ENCODE measurements at regions not wholly inside any gene's neighbourhood (a gene's known extent, or its start where the extent isn't known, plus 50 kb on each side); places are given as distances from the start of the nearest gene placed in this dataset.
A peak's percentile ranks its signal among the peaks of the same experiment; 100 is the strongest.

DNA sequence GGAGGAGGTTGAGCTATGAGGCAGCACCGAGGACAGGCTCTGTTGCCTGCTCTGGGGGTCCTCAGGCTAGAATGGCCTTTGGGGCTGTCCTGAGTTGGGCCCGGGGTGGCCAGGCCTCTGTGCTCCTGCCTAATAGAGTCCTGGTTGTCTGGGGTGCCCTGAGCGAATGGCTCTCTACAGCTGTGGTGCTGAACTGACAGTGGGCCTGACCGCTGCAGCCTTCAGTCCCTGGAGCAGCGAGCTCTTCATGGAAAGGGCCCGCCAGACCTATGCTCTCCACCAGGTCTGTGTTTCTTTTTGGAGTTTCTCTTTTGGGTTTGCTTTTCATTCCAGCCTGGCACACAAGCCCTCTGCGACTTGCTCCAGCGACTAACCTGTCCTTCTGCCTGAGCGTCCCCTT is 679.0 kb upstream of the RAB6C start:
- peaks cover 0 to 5% of the 10 kb centered on the region in 2 donors for H3K9me3 ChIP-seq (ENCODE audit: control insufficient read depth in 2 of 2, insufficient read depth in 1 of 2, low read depth in 1 of 2, low read length in 1 of 2)
- H3K27me3 ChIP-seq (ENCODE audit: control insufficient read depth in 1 of 2, insufficient read depth in 2 of 2, low read length in 2 of 2): no peaks in the 10 kb centered on the region
- H3K4me1 ChIP-seq (ENCODE audit: control insufficient read depth in 2 of 2, insufficient read depth in 2 of 2, low read length in 1 of 2): peaks cover 0 to 3% of the 10 kb centered on the region in 2 donors
- 84 to 90% methylated on average over 9 of the region's 9 CpGs for WGBS, 2 donors
- no peaks in the 10 kb centered on the region for H3K36me3 ChIP-seq (ENCODE audit: control insufficient read depth in 2 of 2, insufficient read depth in 2 of 2, low read length in 1 of 2)
- H3K27ac ChIP-seq (ENCODE audit: low read depth in 2 of 2, low read length in 1 of 2): no peak overlapping the region
- H3K4me3 ChIP-seq (ENCODE audit: low read depth in 1 of 2, low read length in 2 of 2): no peak overlapping the region

DNA sequence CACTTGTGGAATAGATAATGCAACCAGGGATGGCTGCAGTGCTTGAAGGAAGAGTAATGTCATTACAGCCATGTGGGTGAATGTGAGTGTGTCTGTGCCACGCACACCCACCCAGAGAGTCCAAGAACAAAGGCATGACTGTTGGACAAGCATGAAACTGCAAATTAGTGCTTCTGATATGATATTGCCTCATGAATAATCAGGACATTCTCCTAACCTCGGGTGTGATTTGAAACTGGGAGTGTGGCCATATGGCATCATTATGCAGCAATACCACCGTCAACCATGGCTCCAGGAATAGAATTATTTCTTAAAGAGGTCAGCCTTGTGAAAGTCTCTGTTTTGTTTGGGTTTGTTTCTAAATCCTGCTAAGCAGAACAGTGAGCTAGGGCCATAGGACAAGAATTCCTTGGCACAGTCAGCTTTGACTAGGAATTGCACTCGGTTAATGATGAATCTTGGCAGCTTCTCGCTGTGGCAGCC is 678.0 kb upstream of the RAB6C start:
- Histone ChIP-seq H3K4me1 (ENCODE audit: control insufficient read depth in 2 of 2, insufficient read depth in 2 of 2, low read length in 1 of 2) (peaks cover 0 to 3% of the 10 kb centered on the region in 2 donors), H3K27ac (ENCODE audit: low read depth in 2 of 2, low read length in 1 of 2) (no peak overlapping the region), H3K36me3 (ENCODE audit: control insufficient read depth in 2 of 2, insufficient read depth in 2 of 2, low read length in 1 of 2) (no peaks in the 10 kb centered on the region), H3K27me3 (ENCODE audit: control insufficient read depth in 1 of 2, insufficient read depth in 2 of 2, low read length in 2 of 2) (no peaks in the 10 kb centered on the region), H3K4me3 (ENCODE audit: low read depth in 1 of 2, low read length in 2 of 2) (no peak overlapping the region), H3K9me3 (ENCODE audit: control insufficient read depth in 2 of 2, insufficient read depth in 1 of 2, low read depth in 1 of 2, low read length in 1 of 2) (peaks cover 0 to 5% of the 10 kb centered on the region in 2 donors)
- WGBS, 2 donors: 30 to 37% methylated on average over 5 of the region's 5 CpGs

DNA sequence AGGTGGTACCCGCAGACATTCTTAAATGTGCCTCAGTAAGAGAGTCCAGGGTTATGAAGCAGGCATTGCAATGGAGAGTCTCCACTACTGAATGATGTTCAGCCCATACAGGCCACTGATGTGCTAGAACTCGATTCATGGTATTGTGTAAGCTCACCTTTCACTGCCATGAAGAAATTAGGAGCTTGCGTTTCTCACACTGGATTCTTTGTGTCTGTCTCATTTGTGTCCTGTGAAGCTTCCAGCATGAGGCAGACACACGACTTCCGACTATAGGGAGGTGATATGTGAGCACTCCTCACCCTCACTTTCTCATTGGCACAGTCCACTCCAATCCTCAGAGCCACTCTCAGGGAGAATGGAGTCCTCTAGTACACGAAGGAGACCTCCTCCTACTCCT is 677.4 kb upstream of the RAB6C start:
- Histone ChIP-seq H3K27ac (ENCODE audit: low read depth in 2 of 2, low read length in 1 of 2) (peak overlapping the region in 1 of 2 donors; percentile 61), H3K36me3 (ENCODE audit: control insufficient read depth in 2 of 2, insufficient read depth in 2 of 2, low read length in 1 of 2) (no peaks in the 10 kb centered on the region), H3K27me3 (ENCODE audit: control insufficient read depth in 1 of 2, insufficient read depth in 2 of 2, low read length in 2 of 2) (no peaks in the 10 kb centered on the region), H3K4me3 (ENCODE audit: low read depth in 1 of 2, low read length in 2 of 2) (no peak overlapping the region), H3K4me1 (ENCODE audit: control insufficient read depth in 2 of 2, insufficient read depth in 2 of 2, low read length in 1 of 2) (peaks cover 0 to 3% of the 10 kb centered on the region in 2 donors), H3K9me3 (ENCODE audit: control insufficient read depth in 2 of 2, insufficient read depth in 1 of 2, low read depth in 1 of 2, low read length in 1 of 2) (peaks cover 0 to 5% of the 10 kb centered on the region in 2 donors)
- 71 to 77% methylated on average over 6 of the region's 6 CpGs for WGBS, 2 donors

DNA sequence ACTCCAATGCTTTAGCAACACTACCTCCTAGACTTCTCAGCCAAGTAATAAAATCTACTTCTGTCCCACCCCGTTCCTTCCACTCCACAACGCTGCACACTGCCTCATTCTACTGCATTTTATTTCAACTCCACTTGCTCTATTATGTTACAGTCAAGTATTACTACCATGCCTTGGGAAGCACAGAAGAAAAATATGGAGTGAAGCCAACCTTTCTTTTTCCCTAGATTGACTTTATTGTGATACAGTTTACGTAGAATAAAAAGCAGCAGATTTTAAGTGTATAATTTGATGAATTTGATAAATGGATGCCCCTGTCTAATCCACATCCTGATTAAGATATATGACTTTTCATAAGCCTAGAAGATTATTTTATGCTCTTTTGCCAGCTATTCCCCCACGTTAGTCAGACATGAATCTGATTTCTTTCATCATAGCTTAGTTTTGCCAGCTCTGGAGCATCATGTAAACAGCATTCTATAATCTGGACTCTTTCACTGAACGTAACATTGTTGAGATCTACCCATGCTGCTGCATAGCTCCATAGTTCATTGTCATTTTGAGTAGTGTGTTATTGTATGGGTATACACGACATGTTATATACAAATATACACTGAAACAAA is 676.8 kb upstream of the RAB6C start:
- H3K9me3 ChIP-seq (ENCODE audit: control insufficient read depth in 2 of 2, insufficient read depth in 1 of 2, low read depth in 1 of 2, low read length in 1 of 2): peaks cover 0 to 5% of the 10 kb centered on the region in 2 donors
- WGBS, 2 donors: 61 to 63% methylated on average over 6 of the region's 6 CpGs
- H3K27ac ChIP-seq (ENCODE audit: low read depth in 2 of 2, low read length in 1 of 2): peak overlapping the region in 1 of 2 donors; percentile 61
- no peak overlapping the region for H3K4me3 ChIP-seq (ENCODE audit: low read depth in 1 of 2, low read length in 2 of 2)
- no peaks in the 10 kb centered on the region for H3K36me3 ChIP-seq (ENCODE audit: control insufficient read depth in 2 of 2, insufficient read depth in 2 of 2, low read length in 1 of 2)
- H3K4me1 ChIP-seq (ENCODE audit: control insufficient read depth in 2 of 2, insufficient read depth in 2 of 2, low read length in 1 of 2): peaks cover 0 to 3% of the 10 kb centered on the region in 2 donors
- H3K27me3 ChIP-seq (ENCODE audit: control insufficient read depth in 1 of 2, insufficient read depth in 2 of 2, low read length in 2 of 2): no peaks in the 10 kb centered on the region

DNA sequence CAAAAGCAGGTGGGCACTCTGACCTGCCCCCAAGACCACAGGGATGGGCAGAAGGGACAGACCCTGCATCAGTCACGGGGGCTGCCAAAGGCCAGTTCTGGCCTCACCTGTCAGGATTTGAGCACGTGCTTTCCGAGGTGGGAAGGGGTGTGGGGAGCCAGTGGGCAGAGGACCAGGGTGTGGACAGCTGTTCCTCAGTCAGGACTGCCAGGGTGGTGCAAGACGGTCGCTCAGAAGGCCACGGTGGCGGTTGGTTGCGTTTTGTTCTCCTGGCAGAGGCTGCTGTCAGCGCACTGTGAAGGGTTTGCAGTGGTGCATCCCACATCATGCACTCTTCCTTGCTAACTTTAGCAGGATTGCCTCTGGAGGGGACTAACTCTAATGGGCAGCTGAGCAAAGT is 665.3 kb upstream of the RAB6C start:
- WGBS, 2 donors: 90 to 91% methylated on average over 9 of the region's 9 CpGs
- H3K9me3 ChIP-seq (ENCODE audit: control insufficient read depth in 2 of 2, insufficient read depth in 1 of 2, low read depth in 1 of 2, low read length in 1 of 2): peaks cover 0 to 7% of the 10 kb centered on the region in 2 donors
- H3K4me3 ChIP-seq (ENCODE audit: low read depth in 1 of 2, low read length in 2 of 2): no peak overlapping the region
- no peaks in the 10 kb centered on the region for H3K27me3 ChIP-seq (ENCODE audit: control insufficient read depth in 1 of 2, insufficient read depth in 2 of 2, low read length in 2 of 2)
- peaks cover 0 to 1% of the 10 kb centered on the region in 2 donors for H3K4me1 ChIP-seq (ENCODE audit: control insufficient read depth in 2 of 2, insufficient read depth in 2 of 2, low read length in 1 of 2)
- no peaks in the 10 kb centered on the region for H3K36me3 ChIP-seq (ENCODE audit: control insufficient read depth in 2 of 2, insufficient read depth in 2 of 2, low read length in 1 of 2)
- H3K27ac ChIP-seq (ENCODE audit: low read depth in 2 of 2, low read length in 1 of 2): no peak overlapping the region

DNA sequence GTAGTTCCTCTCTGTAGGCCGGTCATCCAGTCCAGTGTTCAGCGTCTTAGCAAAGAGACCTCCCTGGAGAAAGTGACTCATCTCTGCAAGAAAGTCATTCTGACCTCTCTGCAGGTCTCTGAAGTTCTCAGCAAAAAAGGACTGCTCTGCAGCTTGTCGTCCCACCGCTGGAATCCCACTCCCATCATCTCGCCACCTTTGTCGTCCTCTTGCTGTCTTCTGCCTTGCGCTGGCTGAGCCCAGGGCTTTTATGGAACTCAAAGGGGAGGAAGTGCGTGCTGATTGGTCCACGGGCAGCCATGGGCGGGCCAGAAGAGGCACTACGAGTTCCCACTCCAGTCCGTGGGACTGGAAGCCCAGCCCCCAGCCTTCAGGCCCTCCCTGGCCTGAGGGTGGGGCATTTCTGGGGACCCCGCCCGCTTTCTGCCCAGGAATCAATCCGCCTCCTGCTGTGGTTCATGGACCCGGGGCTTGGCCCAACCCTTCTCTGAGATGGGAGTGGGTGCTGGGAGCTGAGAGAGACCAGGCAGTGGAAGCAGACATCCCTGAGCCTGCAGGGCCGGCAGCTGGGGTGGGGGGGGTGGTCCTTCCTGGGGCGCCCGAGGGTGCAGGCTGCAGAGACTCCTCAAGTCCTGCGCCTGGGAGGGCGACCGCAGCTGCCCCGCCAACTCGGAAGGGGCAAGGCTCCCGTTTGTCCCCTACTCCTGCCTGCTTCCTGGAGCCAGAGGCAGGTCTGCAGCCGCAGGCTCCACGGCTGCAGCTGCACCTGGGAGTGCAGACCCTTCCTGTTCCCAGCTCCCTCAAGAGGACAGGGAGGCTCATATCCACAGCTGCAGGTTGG is 660.7 kb upstream of the RAB6C start:
- Histone ChIP-seq H3K4me1 (ENCODE audit: control insufficient read depth in 2 of 2, insufficient read depth in 2 of 2, low read length in 1 of 2) (no peaks in the 10 kb centered on the region), H3K27me3 (ENCODE audit: control insufficient read depth in 1 of 2, insufficient read depth in 2 of 2, low read length in 2 of 2) (no peaks in the 10 kb centered on the region), H3K4me3 (ENCODE audit: low read depth in 1 of 2, low read length in 2 of 2) (no peak overlapping the region), H3K9me3 (ENCODE audit: control insufficient read depth in 2 of 2, insufficient read depth in 1 of 2, low read depth in 1 of 2, low read length in 1 of 2) (peaks cover 0 to 3% of the 10 kb centered on the region in 2 donors), H3K27ac (ENCODE audit: low read depth in 2 of 2, low read length in 1 of 2) (no peak overlapping the region), H3K36me3 (ENCODE audit: control insufficient read depth in 2 of 2, insufficient read depth in 2 of 2, low read length in 1 of 2) (no peaks in the 10 kb centered on the region)
- WGBS, 2 donors: 85 to 89% methylated on average over 27 of the region's 27 CpGs

DNA sequence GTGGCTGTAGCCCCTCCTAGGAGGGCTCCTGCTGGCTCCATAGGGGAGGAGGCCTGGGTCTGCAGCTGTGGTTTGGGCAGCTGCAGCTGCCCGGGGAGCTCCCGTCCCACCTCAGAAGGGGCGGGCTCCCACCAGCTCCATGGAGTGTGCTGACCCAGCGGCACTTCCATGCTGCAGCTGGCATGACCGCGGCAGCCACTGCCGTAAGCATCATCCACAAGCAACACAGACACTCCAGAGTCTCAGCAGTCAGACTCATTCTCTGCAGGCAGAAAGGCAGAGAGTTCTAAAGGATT is 660.1 kb upstream of the RAB6C start:
- 86 to 96% methylated on average over 7 of the region's 7 CpGs for WGBS, 2 donors
- no peaks in the 10 kb centered on the region for H3K36me3 ChIP-seq (ENCODE audit: control insufficient read depth in 2 of 2, insufficient read depth in 2 of 2, low read length in 1 of 2)

DNA sequence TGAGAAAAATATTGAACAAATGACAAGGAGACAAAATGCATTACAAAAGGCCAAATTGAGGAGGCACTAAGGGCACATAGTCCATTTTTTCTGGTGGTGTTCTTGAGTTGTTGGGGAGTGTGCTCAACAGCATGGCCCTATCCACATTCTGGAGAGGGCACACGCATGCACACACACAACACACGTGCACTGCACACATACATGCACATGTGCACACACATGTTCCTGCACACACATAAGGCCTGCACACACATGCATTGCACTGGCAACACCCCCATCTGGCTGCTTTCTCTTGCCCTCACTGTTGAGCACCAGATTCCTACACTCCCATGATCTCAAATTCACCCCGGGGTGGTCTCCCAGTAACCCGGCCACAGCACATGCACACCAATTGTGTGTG is 659.2 kb upstream of the RAB6C start:
- H3K27ac ChIP-seq (ENCODE audit: low read depth in 2 of 2, low read length in 1 of 2): no peak overlapping the region
- H3K4me1 ChIP-seq (ENCODE audit: control insufficient read depth in 2 of 2, insufficient read depth in 2 of 2, low read length in 1 of 2): no peaks in the 10 kb centered on the region
- H3K9me3 ChIP-seq (ENCODE audit: control insufficient read depth in 2 of 2, insufficient read depth in 1 of 2, low read depth in 1 of 2, low read length in 1 of 2): no peaks in the 10 kb centered on the region
- no peak overlapping the region for H3K4me3 ChIP-seq (ENCODE audit: low read depth in 1 of 2, low read length in 2 of 2)
- H3K27me3 ChIP-seq (ENCODE audit: control insufficient read depth in 1 of 2, insufficient read depth in 2 of 2, low read length in 2 of 2): no peaks in the 10 kb centered on the region
- H3K36me3 ChIP-seq (ENCODE audit: control insufficient read depth in 2 of 2, insufficient read depth in 2 of 2, low read length in 1 of 2): no peaks in the 10 kb centered on the region
- 95 to 99% methylated on average over 4 of the region's 4 CpGs for WGBS, 2 donors

More for the DNA sequence above, 660.1 kb upstream of the RAB6C start:
- no peak overlapping the region for H3K4me3 ChIP-seq (ENCODE audit: low read depth in 1 of 2, low read length in 2 of 2)
- H3K4me1 ChIP-seq (ENCODE audit: control insufficient read depth in 2 of 2, insufficient read depth in 2 of 2, low read length in 1 of 2): no peaks in the 10 kb centered on the region
- no peaks in the 10 kb centered on the region for H3K9me3 ChIP-seq (ENCODE audit: control insufficient read depth in 2 of 2, insufficient read depth in 1 of 2, low read depth in 1 of 2, low read length in 1 of 2)
- no peak overlapping the region for H3K27ac ChIP-seq (ENCODE audit: low read depth in 2 of 2, low read length in 1 of 2)
- no peaks in the 10 kb centered on the region for H3K27me3 ChIP-seq (ENCODE audit: control insufficient read depth in 1 of 2, insufficient read depth in 2 of 2, low read length in 2 of 2)

DNA sequence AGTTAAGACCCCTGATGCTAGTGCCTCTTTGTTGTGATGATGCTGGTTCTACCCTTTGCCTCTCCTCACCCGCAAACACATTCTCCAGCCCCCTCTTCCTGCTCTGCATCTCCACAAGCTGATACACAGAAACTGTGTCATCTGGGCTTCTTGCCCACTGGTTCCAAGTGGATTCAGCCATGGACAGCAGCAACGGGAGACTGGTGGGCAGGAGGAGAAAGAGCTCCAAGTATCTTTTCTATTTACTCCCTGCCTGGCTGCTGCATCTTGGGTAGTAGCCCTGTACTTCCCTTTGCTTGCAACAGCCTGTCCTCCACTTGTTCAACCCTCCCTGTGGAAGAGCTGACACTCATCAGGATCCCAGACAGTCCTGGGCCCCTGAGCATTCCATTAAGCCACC is 655.1 kb upstream of the RAB6C start:
- Histone ChIP-seq H3K27me3 (ENCODE audit: control insufficient read depth in 1 of 2, insufficient read depth in 2 of 2, low read length in 2 of 2) (no peaks in the 10 kb centered on the region), H3K36me3 (ENCODE audit: control insufficient read depth in 2 of 2, insufficient read depth in 2 of 2, low read length in 1 of 2) (no peaks in the 10 kb centered on the region), H3K4me3 (ENCODE audit: low read depth in 1 of 2, low read length in 2 of 2) (no peak overlapping the region), H3K27ac (ENCODE audit: low read depth in 2 of 2, low read length in 1 of 2) (no peak overlapping the region), H3K9me3 (ENCODE audit: control insufficient read depth in 2 of 2, insufficient read depth in 1 of 2, low read depth in 1 of 2, low read length in 1 of 2) (no peaks in the 10 kb centered on the region), H3K4me1 (ENCODE audit: control insufficient read depth in 2 of 2, insufficient read depth in 2 of 2, low read length in 1 of 2) (no peaks in the 10 kb centered on the region)
- WGBS, 2 donors: 57 to 70% methylated on average over 2 of the region's 2 CpGs

DNA sequence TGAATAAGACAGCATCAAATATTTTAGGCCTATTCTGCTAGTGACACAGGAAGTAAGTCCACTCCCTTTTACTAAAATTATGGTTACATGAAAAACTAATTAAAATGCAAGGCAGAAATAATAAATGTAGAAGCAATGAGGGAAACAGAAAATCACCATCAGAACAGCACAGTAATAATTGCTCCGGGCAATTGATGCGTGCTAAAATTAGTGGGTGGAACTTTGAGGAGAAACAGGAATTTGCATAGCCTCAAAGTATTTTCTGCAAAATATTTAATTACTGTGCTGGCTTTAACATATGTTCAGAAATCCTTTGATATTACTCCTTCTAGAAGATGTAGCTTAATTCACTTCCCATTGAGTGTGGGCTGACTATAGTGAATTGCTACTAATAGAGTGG is 654.3 kb upstream of the RAB6C start:
- no peak overlapping the region for H3K27ac ChIP-seq (ENCODE audit: low read depth in 2 of 2, low read length in 1 of 2)
- H3K4me1 ChIP-seq (ENCODE audit: control insufficient read depth in 2 of 2, insufficient read depth in 2 of 2, low read length in 1 of 2): no peaks in the 10 kb centered on the region
- WGBS, 2 donors: 83 to 93% methylated on average over 2 of the region's 2 CpGs
- no peaks in the 10 kb centered on the region for H3K36me3 ChIP-seq (ENCODE audit: control insufficient read depth in 2 of 2, insufficient read depth in 2 of 2, low read length in 1 of 2)
- H3K9me3 ChIP-seq (ENCODE audit: control insufficient read depth in 2 of 2, insufficient read depth in 1 of 2, low read depth in 1 of 2, low read length in 1 of 2): no peaks in the 10 kb centered on the region
- H3K27me3 ChIP-seq (ENCODE audit: control insufficient read depth in 1 of 2, insufficient read depth in 2 of 2, low read length in 2 of 2): no peaks in the 10 kb centered on the region
- no peak overlapping the region for H3K4me3 ChIP-seq (ENCODE audit: low read depth in 1 of 2, low read length in 2 of 2)
